Stomach (tissue), 8 donors: ENCODE measurements at regions not wholly inside any gene's neighbourhood (a gene's known extent, or its start where the extent isn't known, plus 50 kb on each side); places are given as distances from the start of the nearest gene placed in this dataset.

Source experiments
- DNase-seq, 2 donors: peaks; one replicate each; pipeline versions ENCODE4 v3.0.0 to v3.0.0-alpha.2; 2013 to 2019
- H3K27ac ChIP-seq, 5 donors: fragments of 200-600 bp in 4 of 5; sonication (generic) in 4 of 5; one replicate each; pipeline ENCODE4 v1.5.1; 2013 to 2019; ENCODE audit warnings: mild to moderate bottlenecking in 1 of 5, moderate library complexity in 1 of 5
- H3K27me3 ChIP-seq, 3 donors: fragments of 200-600 bp; sonication (generic); one replicate each; pipeline ENCODE4 v1.5.1; 2017 to 2019; ENCODE audit warnings: mixed run types in 1 of 3
- H3K36me3 ChIP-seq, 4 donors: fragments of 200-600 bp; sonication (generic); 1 replicate in 3 of 4; 2 replicates in 1 of 4; pipeline ENCODE4 v1.5.1; 2016 to 2019
- H3K4me1 ChIP-seq, 4 donors: fragments of 200-600 bp; sonication (generic); one replicate each; pipeline ENCODE4 v1.5.1; 2016 to 2019
- H3K4me3 ChIP-seq, 4 donors: fragments of 200-600 bp; sonication (generic) in 3 of 4; one replicate each; pipeline ENCODE4 v1.5.1; 2016 to 2019; ENCODE audit warnings: mild to moderate bottlenecking in 1 of 4
- H3K9me3 ChIP-seq, 4 donors: fragments of 200-600 bp; sonication (generic); one replicate each; pipeline ENCODE4 v1.5.1; 2016 to 2019
- CTCF ChIP-seq, 7 experiments: fragments of 450-650 bp in 4 of 7; fragments of 200-600 bp in 3 of 7; sonication (generic) in 3 of 7; IDR thresholded peaks; one replicate each; pipeline ENCODE4 v1.5.1; 2016 to 2019; ENCODE audit warnings: antibody characterized with exemption in 7 of 7, control low read depth in 2 of 7, mild to moderate bottlenecking in 1 of 7
- EP300 ChIP-seq: sonication (generic); formaldehyde crosslinking; IDR thresholded peaks from one replicate; pipeline ENCODE4 v1.6.1; 2017; ENCODE audit warnings: antibody characterized with exemption
- POLR2A ChIP-seq, 4 donors: fragments of 450-650 bp; IDR thresholded peaks; one replicate each; pipeline ENCODE4 v1.6.1; 2016; ENCODE audit warnings: antibody characterized with exemption in 4 of 4, control low read depth in 2 of 4, mild to moderate bottlenecking in 1 of 4, moderate library complexity in 1 of 4
- POLR2AphosphoS5 ChIP-seq, 3 donors: sonication (generic); formaldehyde crosslinking; IDR thresholded peaks; one replicate each; pipeline ENCODE4 v1.6.1; 2016; ENCODE audit warnings: antibody characterized with exemption in 3 of 3
- WGBS, 5 donors: extraction: QIAGEN DNeasy Blood & Tissue Kit in 3 of 5; methylation state at CpG; one replicate each; pipeline versions ENCODE4 v1.1.5 to v1.1.7; 2013 to 2018; 5-methylcytosine and 5-hydroxymethylcytosine counted together
- intact Hi-C: fragments of 100-400 bp; cut with DNase I; formaldehyde crosslinking; loops from one replicate; pipeline ENCODE4 v1.15.1; 2023; ENCODE audit warnings: low total_unique reads
- donor health status: healthy with polysubstance abuse.
- donor health status: Bipolar disorder and iron deficiency.
- donor health status: healthy.

DNA sequence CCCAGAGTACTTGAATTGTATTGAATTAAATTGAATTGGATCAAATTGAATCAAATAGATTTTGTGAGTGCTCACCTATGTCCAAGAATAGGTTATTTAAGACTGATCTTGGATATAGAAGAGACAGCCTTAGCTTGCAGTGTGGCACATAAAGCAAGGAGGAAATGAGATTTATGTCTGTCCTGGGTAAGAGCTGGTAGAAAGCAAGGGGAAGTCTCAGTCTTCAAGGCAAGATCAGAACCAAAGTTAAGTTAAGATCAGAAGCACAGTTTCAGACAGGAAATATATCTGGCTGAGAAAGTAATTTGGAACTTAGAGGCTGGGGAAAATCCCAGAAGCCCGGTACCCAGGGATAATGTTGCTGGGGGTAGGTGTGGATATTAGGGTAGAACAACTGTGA, 244.4 kb upstream of the ARPP21 start:
- no peak overlapping the region for H3K4me3 ChIP-seq
- intact Hi-C loops, result no loop called here
- H3K4me1 ChIP-seq, result no peaks in the 10 kb centered on the region
- TF ChIP-seq CTCF (IDR thresholded peaks at IDR 0.05) (no peak), POLR2AphosphoS5 (IDR thresholded peaks at IDR 0.05) (no peak), EP300 (no peak), POLR2A (IDR thresholded peaks at IDR 0.05) (no peak)
- no peak for DNase-seq
- no peak overlapping the region for H3K27ac ChIP-seq
- no peaks in the 10 kb centered on the region for H3K27me3 ChIP-seq
- peaks cover 0 to 24% (median 21%) of the 10 kb centered on the region in 4 donors for H3K9me3 ChIP-seq
- WGBS, 5 donors, result 63 to 82% (median 76%) methylated on average over 1 of the region's 1 CpG
- no peaks in the 10 kb centered on the region for H3K36me3 ChIP-seq

- no peak for TF ChIP-seq POLR2A (IDR thresholded peaks at IDR 0.05)
- TF ChIP-seq EP300, result no peak
- no peak for TF ChIP-seq POLR2AphosphoS5 (IDR thresholded peaks at IDR 0.05)
- TF ChIP-seq CTCF (IDR thresholded peaks at IDR 0.05), result no peak
- DNase-seq, result no peak
- H3K27ac ChIP-seq, result no peak overlapping the region
Observed at GRCh38 chr3:35401671-35402070, 237.7 kb upstream of the ARPP21 start.

GRCh38 chr3:35404571-35404970, 234.8 kb upstream of the ARPP21 start:
- Histone ChIP-seq H3K36me3 (no peaks in the 10 kb centered on the region), H3K4me1 (no peaks in the 10 kb centered on the region), H3K9me3 (no peaks in the 10 kb centered on the region), H3K27ac (no peak overlapping the region), H3K4me3 (no peak overlapping the region), H3K27me3 (no peaks in the 10 kb centered on the region)
- intact Hi-C loops, result no loop called here
- DNase-seq, result no peak
- no peak for TF ChIP-seq POLR2AphosphoS5 (IDR thresholded peaks at IDR 0.05)
- no peak for TF ChIP-seq CTCF (IDR thresholded peaks at IDR 0.05)
- no peak for TF ChIP-seq POLR2A (IDR thresholded peaks at IDR 0.05)
- no peak for TF ChIP-seq EP300
- WGBS, 5 donors, result 73 to 81% (median 79%) methylated on average over 3 of the region's 3 CpGs

More at GRCh38 chr3:35401671-35402070, 237.7 kb upstream of the ARPP21 start:
- intact Hi-C loops, result no loop called here
- Histone ChIP-seq H3K36me3 (no peaks in the 10 kb centered on the region), H3K27me3 (no peaks in the 10 kb centered on the region), H3K4me3 (no peak overlapping the region), H3K4me1 (no peaks in the 10 kb centered on the region), H3K9me3 (no peaks in the 10 kb centered on the region)

GRCh38 chr3:35408882-35409281, 230.4 kb upstream of the ARPP21 start:
- 84 to 98% (median 94%) methylated on average over 1 of the region's 1 CpG for WGBS, 5 donors
- no peak for DNase-seq
- Histone ChIP-seq H3K27ac (no peak overlapping the region), H3K4me1 (no peaks in the 10 kb centered on the region), H3K27me3 (no peaks in the 10 kb centered on the region), H3K4me3 (no peak overlapping the region), H3K9me3 (no peaks in the 10 kb centered on the region), H3K36me3 (no peaks in the 10 kb centered on the region)
- TF ChIP-seq POLR2A (IDR thresholded peaks at IDR 0.05), result no peak
- no peak for TF ChIP-seq EP300
- no peak for TF ChIP-seq POLR2AphosphoS5 (IDR thresholded peaks at IDR 0.05)
- TF ChIP-seq CTCF (IDR thresholded peaks at IDR 0.05), result no peak
- intact Hi-C loops, result no loop called here
